ENCODE measurements at regions not wholly inside any gene's neighbourhood (a gene's known extent, or its start where the extent isn't known, plus 50 kb on each side); places are given as distances from the start of the nearest gene placed in this dataset.

DNA sequence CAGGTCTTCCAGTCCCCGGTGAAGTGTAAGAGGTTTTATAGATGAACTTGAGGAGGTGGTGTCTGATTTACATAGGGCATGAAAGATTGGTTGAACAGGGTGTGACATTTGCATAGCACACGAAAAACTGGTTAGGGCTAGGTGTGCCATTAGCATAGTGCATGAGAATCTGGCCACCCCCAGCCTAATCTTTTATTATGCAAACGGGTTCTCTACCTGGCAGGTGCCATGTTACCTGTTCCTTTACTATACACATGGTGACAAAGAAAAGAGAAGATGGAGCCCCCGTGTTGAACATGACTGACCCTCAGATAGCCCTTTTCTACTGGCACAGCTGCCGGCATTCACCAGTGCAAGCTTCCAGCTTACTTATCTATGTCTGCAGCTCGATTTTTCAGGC, 71.0 kb downstream of the UCHL1 start:
- TF ChIP-seq, protein P1, sequence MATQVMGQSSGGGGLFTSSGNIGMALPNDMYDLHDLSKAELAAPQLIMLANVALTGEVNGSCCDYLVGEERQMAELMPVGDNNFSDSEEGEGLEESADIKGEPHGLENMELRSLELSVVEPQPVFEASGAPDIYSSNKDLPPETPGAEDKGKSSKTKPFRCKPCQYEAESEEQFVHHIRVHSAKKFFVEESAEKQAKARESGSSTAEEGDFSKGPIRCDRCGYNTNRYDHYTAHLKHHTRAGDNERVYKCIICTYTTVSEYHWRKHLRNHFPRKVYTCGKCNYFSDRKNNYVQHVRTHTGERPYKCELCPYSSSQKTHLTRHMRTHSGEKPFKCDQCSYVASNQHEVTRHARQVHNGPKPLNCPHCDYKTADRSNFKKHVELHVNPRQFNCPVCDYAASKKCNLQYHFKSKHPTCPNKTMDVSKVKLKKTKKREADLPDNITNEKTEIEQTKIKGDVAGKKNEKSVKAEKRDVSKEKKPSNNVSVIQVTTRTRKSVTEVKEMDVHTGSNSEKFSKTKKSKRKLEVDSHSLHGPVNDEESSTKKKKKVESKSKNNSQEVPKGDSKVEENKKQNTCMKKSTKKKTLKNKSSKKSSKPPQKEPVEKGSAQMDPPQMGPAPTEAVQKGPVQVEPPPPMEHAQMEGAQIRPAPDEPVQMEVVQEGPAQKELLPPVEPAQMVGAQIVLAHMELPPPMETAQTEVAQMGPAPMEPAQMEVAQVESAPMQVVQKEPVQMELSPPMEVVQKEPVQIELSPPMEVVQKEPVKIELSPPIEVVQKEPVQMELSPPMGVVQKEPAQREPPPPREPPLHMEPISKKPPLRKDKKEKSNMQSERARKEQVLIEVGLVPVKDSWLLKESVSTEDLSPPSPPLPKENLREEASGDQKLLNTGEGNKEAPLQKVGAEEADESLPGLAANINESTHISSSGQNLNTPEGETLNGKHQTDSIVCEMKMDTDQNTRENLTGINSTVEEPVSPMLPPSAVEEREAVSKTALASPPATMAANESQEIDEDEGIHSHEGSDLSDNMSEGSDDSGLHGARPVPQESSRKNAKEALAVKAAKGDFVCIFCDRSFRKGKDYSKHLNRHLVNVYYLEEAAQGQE (IDR thresholded peaks at IDR 0.05; ENCODE audit: insufficient replicate concordance, low read depth), result no peak
- H3K27me3 ChIP-seq (ENCODE audit: insufficient read depth, poor library complexity, severe bottlenecking), result no peaks in the 10 kb centered on the region
- H3K4me3 ChIP-seq (replicated peaks; ENCODE audit: insufficient read depth, low read length), result no peak overlapping the region
- no peak for DNase-seq (ENCODE audit: low read depth in 1 of 2, low spot score in 1 of 2)
- H3K27ac ChIP-seq (replicated peaks), result no peak overlapping the region

DNA sequence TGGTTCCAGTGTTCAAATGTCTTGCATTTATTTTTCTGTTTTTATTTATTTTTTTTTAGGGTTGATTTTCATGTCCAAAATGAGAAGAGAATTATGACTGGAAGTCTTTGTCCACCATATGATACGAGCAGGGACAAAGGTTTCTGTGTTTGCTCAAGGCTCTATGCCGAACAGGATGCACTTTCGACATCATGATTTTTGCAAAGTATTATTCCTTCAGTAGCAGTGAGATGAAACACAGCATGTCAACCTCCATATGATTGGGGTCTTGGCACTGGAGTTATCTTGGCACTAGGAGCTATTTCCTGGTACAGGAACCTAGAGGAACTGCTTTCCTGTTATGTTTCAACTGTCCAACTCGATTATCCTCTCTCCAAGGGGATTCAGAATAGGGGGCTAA, 72.6 kb downstream of the UCHL1 start:
- no peak overlapping the region for H3K27ac ChIP-seq (replicated peaks)

DNA sequence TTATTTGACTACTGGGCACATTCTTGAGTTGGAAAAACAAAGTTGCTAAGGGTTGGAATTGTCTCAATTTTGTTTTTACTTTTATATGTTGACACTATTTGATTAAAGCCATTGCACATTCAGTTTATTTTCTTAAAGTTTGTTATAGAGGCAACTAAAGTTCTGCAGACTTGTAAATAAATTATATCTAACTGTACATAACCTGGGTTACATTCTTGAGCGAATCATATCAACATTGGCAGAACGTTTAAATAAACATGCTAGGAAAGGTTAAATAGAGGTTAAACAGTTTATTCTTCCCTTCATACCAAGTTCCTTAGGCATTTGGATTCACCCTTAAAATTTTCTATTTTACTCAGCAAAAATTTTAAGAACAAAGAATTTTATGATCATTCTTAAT, 74.5 kb downstream of the UCHL1 start:
- H3K27me3 ChIP-seq (ENCODE audit: insufficient read depth, poor library complexity, severe bottlenecking), result no peaks in the 10 kb centered on the region
- TF ChIP-seq, protein P1 (IDR thresholded peaks at IDR 0.05; ENCODE audit: insufficient replicate concordance, low read depth), result no peak
- no peak for TF ChIP-seq GABPA (IDR thresholded peaks at IDR 0.05; ENCODE audit: low read depth)
- TF ChIP-seq, protein P2, sequence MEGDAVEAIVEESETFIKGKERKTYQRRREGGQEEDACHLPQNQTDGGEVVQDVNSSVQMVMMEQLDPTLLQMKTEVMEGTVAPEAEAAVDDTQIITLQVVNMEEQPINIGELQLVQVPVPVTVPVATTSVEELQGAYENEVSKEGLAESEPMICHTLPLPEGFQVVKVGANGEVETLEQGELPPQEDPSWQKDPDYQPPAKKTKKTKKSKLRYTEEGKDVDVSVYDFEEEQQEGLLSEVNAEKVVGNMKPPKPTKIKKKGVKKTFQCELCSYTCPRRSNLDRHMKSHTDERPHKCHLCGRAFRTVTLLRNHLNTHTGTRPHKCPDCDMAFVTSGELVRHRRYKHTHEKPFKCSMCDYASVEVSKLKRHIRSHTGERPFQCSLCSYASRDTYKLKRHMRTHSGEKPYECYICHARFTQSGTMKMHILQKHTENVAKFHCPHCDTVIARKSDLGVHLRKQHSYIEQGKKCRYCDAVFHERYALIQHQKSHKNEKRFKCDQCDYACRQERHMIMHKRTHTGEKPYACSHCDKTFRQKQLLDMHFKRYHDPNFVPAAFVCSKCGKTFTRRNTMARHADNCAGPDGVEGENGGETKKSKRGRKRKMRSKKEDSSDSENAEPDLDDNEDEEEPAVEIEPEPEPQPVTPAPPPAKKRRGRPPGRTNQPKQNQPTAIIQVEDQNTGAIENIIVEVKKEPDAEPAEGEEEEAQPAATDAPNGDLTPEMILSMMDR (IDR thresholded peaks at IDR 0.05; ENCODE audit: insufficient read depth, low read length), result no peak
- no peak for TF ChIP-seq SPI1 (IDR thresholded peaks at IDR 0.05; ENCODE audit: borderline replicate concordance, low read depth)
- no peak for TF ChIP-seq POLR2AphosphoS5 (IDR thresholded peaks at IDR 0.05; ENCODE audit: low read depth)
- no peak for DNase-seq (ENCODE audit: low read depth in 1 of 2, low spot score in 1 of 2)
- no peak overlapping the region for H3K27ac ChIP-seq (replicated peaks)
- no peak overlapping the region for H3K4me3 ChIP-seq (replicated peaks; ENCODE audit: insufficient read depth, low read length)

More for the DNA sequence above, 72.6 kb downstream of the UCHL1 start:
- H3K4me3 ChIP-seq (replicated peaks; ENCODE audit: insufficient read depth, low read length), result no peak overlapping the region
- H3K27me3 ChIP-seq (ENCODE audit: insufficient read depth, poor library complexity, severe bottlenecking), result no peaks in the 10 kb centered on the region
- no peak for TF ChIP-seq SPI1 (IDR thresholded peaks at IDR 0.05; ENCODE audit: borderline replicate concordance, low read depth)
- TF ChIP-seq, protein P2 (IDR thresholded peaks at IDR 0.05; ENCODE audit: insufficient read depth, low read length), result no peak
- no peak for TF ChIP-seq POLR2AphosphoS5 (IDR thresholded peaks at IDR 0.05; ENCODE audit: low read depth)
- TF ChIP-seq GABPA (IDR thresholded peaks at IDR 0.05; ENCODE audit: low read depth), result no peak
- TF ChIP-seq, protein P1 (IDR thresholded peaks at IDR 0.05; ENCODE audit: insufficient replicate concordance, low read depth), result no peak
- no peak for DNase-seq (ENCODE audit: low read depth in 1 of 2, low spot score in 1 of 2)

All from HL-60 (cell line).